GM12878 (cell line): ENCODE measurements at regions not wholly inside any gene's neighbourhood (a gene's known extent, or its start where the extent isn't known, plus 50 kb on each side); places are given as distances from the start of the nearest gene placed in this dataset.

Experiments used
- ATAC-seq: fragments of 200-7000 bp; cut with Tn5 transposase; 3 replicates; pipeline ENCODE4 v1.9.1; 2020; ENCODE audit warnings: mild to moderate bottlenecking, moderate library complexity
- BruUV-seq: library from RNA; stranded (reverse); fragments of 400-500 nt; replicated peaks from 2 replicates; lab custom pipeline; 2021; lab: Mats Ljungman, UMichigan
- CTCF ChIA-PET: fragments of 300-600 bp; sonication (Branson Sonifier 250); formaldehyde crosslinking; extraction: SDS; loops from one replicate; lab custom pipeline; 2021; ENCODE audit warnings: inconsistent platforms; lab: Yijun Ruan, JAX
- POLR2A ChIA-PET: fragments of 350-600 bp; formaldehyde crosslinking; extraction: SDS; loops from one replicate; lab custom pipeline; 2021; ENCODE audit warnings: inconsistent platforms; lab: Charles Lee
- RAD21 ChIA-PET: fragments of 300-600 bp; sonication (Branson Sonifier 250); formaldehyde crosslinking; loops from one replicate; lab custom pipeline; 2023; ENCODE audit warnings: antibody characterized with exemption; ENCODE audit not compliant: unreplicated experiment; lab: Charles Lee
- SMC1A ChIA-PET: fragments of 300-600 bp; sonication (Branson Sonifier 250); formaldehyde crosslinking; loops from one replicate; lab custom pipeline; 2023; ENCODE audit not compliant: unreplicated experiment, uncharacterized antibody; lab: Charles Lee
- DNase-seq: peaks from one replicate; pipeline ENCODE4 v3.0.0-alpha.2; 2011; ENCODE audit warnings: low read depth, low spot score
- FAIRE-seq: peaks from 3 replicates; lab custom pipeline; 2011; peaks lifted over from hg19 to GRCh38; lab: Jason Lieb, UNC
- H2AFZ ChIP-seq: 2 replicates; pipeline ENCODE4 v1.6.0; 2011; ENCODE audit warnings: low read depth, low read length, control low read depth; ENCODE audit not compliant: control insufficient read depth
- H3K27ac ChIP-seq: 2 replicates; pipeline ENCODE4 v1.5.1; 2011; ENCODE audit warnings: control low read depth; ENCODE audit not compliant: control insufficient read depth, insufficient read depth
- H3K27me3 ChIP-seq, 2 experiments: replicated peaks in 1 of 2; 2 replicates each; pipeline versions ENCODE4 v1.6.0 to v1.6.1; 2011; ENCODE audit warnings: low read length in 1 of 2; ENCODE audit not compliant: control insufficient read depth in 2 of 2, insufficient read depth in 2 of 2
- H3K36me3 ChIP-seq, 2 experiments: 2 replicates each; pipeline ENCODE4 v1.5.1; 2011; ENCODE audit warnings: low read length in 1 of 2; ENCODE audit not compliant: control insufficient read depth in 2 of 2, insufficient read depth in 2 of 2
- H3K4me1 ChIP-seq: 2 replicates; pipeline ENCODE4 v1.6.1; 2011; ENCODE audit warnings: mild to moderate bottlenecking, low read length, moderate library complexity, mixed read lengths; ENCODE audit not compliant: control insufficient read depth, insufficient read depth
- H3K4me2 ChIP-seq: 2 replicates; pipeline ENCODE4 v1.6.0; 2011; ENCODE audit warnings: control low read depth; ENCODE audit not compliant: control insufficient read depth, insufficient read depth
- H3K4me3 ChIP-seq: fragments of 200-600 bp; sonication (generic); 2 replicates; pipeline ENCODE4 v1.5.1; 2016
- H3K79me2 ChIP-seq: 2 replicates; pipeline ENCODE4 v1.6.0; 2011; ENCODE audit warnings: low read length; ENCODE audit not compliant: control insufficient read depth, insufficient read depth
- H3K9ac ChIP-seq: 2 replicates; pipeline ENCODE4 v1.8.0; 2011; ENCODE audit warnings: low read length, control low read depth, mixed read lengths; ENCODE audit not compliant: control insufficient read depth, insufficient read depth
- H3K9me3 ChIP-seq: replicated peaks from 3 replicates; pipeline ENCODE4 v1.5.1; 2011; ENCODE audit warnings: mild to moderate bottlenecking, low read length; ENCODE audit not compliant: control insufficient read depth, insufficient read depth
- H4K20me1 ChIP-seq: 2 replicates; pipeline ENCODE4 v1.6.0; 2011; ENCODE audit not compliant: control insufficient read depth, insufficient read depth
- SUPT20H ChIP-seq: IDR thresholded peaks from 2 replicates; pipeline ENCODE4 v1.6.1; 2011; ENCODE audit warnings: low read depth, mild to moderate bottlenecking, low read length, moderate library complexity, borderline replicate concordance; ENCODE audit not compliant: control insufficient read depth
- in situ Hi-C: fragments of 300-500 bp; cut with MboI; formaldehyde crosslinking; loops from 9 replicates; pipeline ENCODE4 v1.14.3; 2018; ENCODE audit warnings: mixed read lengths
- intact Hi-C: fragments of 100-400 bp; cut with micrococcal nuclease; formaldehyde crosslinking; loops from one replicate; pipeline ENCODE4 v1.14.2; 2022; ENCODE audit not compliant: unreplicated experiment
- TF ChIP-seq, protein P1 (sequence below): fragments of 450-650 bp; conservative IDR thresholded peaks from 2 replicates; pipeline ENCODE4 v1.6.1; 2017; ENCODE audit warnings: mild to moderate bottlenecking, moderate library complexity

GRCh38 chr4:12165616-12166015 lies 736.9 kb upstream of the HS3ST1 start (continued):
- TF ChIP-seq, protein P1, sequence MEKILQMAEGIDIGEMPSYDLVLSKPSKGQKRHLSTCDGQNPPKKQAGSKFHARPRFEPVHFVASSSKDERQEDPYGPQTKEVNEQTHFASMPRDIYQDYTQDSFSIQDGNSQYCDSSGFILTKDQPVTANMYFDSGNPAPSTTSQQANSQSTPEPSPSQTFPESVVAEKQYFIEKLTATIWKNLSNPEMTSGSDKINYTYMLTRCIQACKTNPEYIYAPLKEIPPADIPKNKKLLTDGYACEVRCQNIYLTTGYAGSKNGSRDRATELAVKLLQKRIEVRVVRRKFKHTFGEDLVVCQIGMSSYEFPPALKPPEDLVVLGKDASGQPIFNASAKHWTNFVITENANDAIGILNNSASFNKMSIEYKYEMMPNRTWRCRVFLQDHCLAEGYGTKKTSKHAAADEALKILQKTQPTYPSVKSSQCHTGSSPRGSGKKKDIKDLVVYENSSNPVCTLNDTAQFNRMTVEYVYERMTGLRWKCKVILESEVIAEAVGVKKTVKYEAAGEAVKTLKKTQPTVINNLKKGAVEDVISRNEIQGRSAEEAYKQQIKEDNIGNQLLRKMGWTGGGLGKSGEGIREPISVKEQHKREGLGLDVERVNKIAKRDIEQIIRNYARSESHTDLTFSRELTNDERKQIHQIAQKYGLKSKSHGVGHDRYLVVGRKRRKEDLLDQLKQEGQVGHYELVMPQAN: no peak

DNA sequence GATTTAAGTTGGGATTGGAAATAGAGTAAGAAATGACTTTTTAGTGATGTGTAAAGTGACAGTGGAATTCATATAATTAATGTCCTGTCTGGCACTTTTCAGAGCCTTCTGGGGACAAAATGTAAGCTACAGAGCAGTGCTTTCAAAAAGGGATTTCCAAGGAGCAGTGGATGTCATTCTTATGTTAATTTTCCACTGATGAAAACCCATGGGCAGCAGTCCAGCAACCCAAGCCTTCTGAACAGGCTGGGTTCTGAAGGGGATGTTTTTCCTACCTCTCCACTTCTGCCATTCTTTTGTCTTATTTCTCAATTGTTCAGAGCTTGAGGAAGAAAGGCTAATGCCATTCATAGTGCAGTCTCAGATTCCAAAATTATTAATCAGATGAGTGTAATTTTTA lies 717.6 kb upstream of the HS3ST1 start:
- ATAC-seq: no peak
- Histone ChIP-seq H3K27me3 (no peaks in the 10 kb centered on the region), H3K4me3 (no peak overlapping the region), H4K20me1 (no peaks in the 10 kb centered on the region), H3K4me2 (no peak overlapping the region), H3K79me2 (no peaks in the 10 kb centered on the region), H3K9me3 (no peaks in the 10 kb centered on the region), H3K9ac (no peak overlapping the region), H3K4me1 (no peaks in the 10 kb centered on the region), H3K36me3 (no peaks in the 10 kb centered on the region), H2AFZ (no peak overlapping the region), H3K27ac (no peak overlapping the region)
- RAD21 ChIA-PET: no interaction called here
- CTCF ChIA-PET: no interaction called here
- FAIRE-seq: no peak
- in situ Hi-C loops: no loop called here
- intact Hi-C loops: no loop called here
- no peak for TF ChIP-seq SUPT20H
- TF ChIP-seq, protein P1: no peak
- no peak for DNase-seq
- BruUV-seq: no TSS peak
- POLR2A ChIA-PET: no interaction called here
- SMC1A ChIA-PET: no interaction called here
